NCI-H526 (cell line): ENCODE measurements at regions not wholly inside any gene's neighbourhood (a gene's known extent, or its start where the extent isn't known, plus 50 kb on each side); places are given as distances from the start of the nearest gene placed in this dataset.
"Not testable (repeated sequence)": the region's sequence is repeated elsewhere in the genome, so short reads cannot be mapped to it uniquely, and the experiment has no call there.

Experiments used
- DNase-seq, 2 experiments: peaks; one replicate each; lab custom pipeline; 2025; lab: John Stamatoyannopoulos, UW

DNA sequence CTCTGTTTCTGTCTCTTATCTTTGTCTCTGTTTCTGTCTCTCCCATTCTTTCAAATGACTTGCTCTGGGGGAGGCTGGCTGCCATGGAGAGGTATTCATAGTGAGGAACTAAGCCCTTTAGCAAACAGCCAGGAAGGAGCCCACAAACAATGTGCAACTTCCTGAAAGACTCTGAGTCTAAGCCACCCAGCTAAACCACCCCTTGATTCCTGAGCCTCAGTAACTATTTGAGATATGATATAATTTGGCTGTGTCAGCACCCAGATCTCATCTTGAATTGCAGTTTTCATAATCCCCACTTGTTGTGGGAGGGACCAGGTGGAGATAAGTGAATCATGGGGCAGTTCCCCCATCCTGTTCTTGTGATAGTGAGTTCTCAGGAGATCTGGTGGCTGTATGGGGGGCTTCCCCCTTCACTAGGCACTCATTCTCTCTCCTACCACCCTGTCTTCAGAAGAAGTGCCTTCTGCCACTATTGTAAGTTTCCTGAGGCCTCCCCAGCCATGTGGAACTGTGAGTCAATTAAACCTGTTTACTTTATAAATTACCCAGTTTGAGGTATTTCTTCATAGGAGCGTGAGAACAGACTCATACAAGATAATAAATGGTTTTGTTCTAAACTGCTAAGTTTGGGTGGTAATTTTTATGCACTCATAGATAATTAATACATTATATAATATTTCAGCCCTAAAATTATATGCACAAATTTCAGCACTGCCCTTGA is 121.2 kb upstream of the FOXP2 start:
- DNase-seq, result no peak

DNA sequence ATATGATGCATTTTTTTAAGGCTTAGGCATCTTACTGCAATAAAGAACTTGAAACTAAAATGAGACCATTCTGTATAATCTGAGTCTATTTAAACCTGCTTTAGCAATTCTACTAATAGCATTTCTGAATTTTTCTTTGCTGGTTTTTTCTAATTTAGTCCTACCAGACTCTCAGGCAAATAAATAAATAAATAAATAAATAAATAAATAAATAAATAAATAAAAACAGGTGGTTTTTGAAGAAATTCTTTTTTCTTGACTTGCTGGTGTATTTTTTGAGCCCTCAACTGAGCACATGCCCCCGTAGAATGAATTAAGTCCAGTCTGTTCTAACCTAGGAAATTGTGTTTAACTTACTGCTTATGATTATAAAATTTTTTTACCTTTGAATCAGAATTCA is 134.7 kb upstream of the FOXP2 start:
- no peak for DNase-seq

DNA sequence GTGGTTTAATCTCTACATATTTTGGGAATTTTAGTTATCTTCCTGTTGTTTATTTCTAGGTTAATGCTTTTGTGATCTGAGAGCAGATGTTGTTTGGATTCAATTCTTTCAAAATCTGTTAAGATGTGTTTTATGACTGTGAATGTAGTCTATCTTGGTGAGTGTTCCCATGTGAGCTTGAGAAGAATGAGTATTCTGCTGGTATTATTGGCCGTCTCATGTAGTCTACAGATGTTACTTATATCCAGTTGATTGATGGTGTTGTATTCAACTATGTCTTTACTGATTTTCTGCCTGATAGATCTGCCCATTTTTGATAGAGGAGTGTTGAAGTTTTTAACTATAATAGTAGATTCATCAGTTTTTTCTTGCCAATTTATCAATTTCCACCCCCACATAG is 141.4 kb upstream of the FOXP2 start:
- no peak for DNase-seq

DNA sequence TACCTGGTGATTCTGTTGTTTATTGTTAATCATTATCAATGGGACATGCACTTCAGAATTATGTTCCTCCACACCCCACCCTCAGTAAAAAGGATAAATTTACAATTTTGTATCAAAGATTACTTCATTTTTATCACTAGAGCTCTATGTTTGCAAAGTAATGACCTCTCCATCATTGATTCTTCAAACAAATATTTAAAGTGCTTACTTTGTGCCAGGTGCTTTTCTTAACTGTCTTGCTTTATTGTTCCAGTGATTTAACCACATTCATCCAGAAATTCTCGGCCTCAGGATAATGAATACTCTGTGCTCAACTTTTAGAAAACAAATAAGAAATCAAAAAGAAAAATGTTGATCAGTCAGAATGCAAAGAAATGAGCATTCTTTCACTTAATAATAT is 144.9 kb upstream of the FOXP2 start:
- DNase-seq, result no peak

DNA sequence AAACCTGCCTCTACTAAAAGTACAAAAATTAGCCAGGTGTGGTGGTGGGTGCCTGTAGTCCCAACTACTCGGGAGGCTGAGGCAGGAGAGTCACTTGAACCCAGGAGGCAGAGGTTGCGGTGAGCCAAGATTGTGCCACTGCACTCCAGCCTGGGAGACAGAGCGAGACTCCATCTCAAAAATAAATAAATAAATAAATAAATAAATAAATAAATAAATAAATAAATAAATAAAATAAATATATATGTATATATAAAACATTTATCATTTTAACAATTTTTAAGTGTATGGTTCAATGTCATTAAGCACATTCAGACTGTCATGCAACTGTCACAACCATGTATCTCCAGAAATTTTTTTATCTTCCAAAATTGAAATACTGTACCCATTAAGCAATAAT is 147.1 kb upstream of the FOXP2 start:
- DNase-seq, result not testable (repeated sequence)

DNA sequence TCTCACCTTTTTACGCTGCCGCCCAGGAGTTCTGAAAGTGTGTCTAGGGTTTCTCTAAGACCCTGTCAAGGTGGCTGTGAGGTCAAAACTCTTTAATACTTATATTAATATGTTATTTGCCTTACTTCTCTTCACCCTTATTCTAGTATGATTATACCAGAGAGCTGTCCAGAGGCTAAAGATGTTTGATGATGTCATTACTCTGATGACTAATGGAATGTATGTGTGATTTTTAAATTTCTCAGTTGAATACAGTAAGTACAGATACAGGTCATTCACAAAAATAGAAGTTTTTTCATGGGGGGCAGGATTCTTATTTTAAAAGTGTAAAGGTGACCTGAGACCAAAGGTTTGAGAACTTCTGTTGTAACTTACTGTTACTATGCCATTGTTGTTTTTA is 150.6 kb upstream of the FOXP2 start:
- DNase-seq, result no peak

DNA sequence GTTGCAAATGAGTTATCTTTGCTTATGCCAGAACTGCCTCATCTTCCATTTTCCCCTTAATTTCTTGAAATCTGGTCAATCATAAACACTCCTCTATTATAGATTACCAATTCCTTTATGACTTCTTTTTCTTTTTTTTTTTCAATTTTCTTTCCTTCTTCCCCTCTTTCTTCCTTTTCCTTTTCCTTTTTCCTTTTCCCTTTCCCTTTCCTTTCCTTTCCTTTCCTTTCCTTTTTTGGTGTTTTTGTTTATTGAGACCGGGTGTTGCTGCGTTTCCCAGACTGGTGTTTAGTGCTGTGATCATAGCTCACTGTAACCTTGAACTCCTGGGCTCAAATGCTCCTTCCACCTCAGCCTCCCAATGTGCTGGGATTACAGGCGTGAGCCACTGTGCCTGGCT is 151.4 kb upstream of the FOXP2 start:
- no peak for DNase-seq

DNA sequence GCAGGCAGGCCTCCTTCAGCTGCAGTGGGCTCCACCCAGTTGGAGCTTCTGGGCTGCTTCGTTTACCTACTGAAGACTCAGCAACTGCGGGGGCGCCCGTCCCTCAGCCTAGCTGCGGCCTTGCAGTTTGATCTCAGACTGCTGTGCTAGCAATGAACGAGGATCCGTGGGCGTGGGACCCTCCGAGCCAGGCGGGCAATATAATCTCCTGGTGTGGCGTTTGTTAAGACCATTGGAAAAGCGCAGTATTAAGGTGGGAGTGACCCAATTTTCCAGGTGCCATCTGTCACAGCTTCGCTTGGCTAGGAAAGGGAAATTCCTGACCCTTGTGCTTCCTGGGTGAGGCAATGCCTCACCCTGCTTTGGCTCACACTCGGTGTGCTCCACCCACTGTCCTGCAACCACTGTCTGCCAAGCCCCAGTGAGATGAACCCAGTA is 159.2 kb upstream of the FOXP2 start:
- no peak for DNase-seq

DNA sequence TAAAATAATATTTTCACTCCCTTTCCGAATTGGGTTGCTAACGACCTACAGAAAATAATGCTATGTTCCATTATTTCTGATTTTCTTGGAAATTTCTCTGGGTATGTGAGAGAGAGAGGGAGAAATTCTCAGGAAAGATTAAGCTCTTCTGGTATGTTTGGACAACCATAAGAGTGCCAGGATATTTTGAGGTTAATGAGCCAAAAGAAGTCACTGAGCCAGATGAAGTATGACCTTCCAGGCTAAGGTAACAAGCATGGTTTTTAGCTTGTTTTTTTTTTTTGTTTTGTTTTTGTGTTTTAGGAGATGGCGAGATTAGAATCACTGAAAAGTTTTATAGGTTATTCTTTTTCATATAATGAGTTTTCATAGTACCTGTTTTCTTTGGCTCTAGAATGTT is 171.0 kb upstream of the FOXP2 start:
- DNase-seq, result no peak

DNA sequence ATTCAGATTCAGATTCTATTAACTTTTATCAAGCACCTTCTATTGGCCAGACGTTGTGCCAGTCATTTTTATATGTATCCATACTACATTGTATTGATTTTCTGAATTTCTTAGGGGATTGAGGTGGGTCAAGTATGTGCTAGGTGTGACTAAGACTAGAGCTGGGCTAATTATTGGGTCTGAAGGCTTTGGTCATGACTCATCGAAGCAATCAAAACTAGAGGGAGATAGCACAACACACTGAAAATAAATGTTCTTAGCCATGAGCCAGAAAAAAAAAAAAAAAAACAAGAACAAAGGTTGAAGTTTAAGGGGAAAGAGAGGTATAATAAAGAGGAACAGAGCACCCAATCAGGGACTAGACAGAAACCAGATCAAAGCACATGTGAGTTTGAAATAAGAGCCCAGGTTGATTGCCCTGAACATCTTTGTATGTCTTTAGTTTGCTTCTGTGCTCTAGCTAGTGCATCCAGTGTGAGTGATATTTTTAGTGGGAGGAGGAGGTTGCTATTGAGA is 171.6 kb upstream of the FOXP2 start:
- DNase-seq, result no peak

DNA sequence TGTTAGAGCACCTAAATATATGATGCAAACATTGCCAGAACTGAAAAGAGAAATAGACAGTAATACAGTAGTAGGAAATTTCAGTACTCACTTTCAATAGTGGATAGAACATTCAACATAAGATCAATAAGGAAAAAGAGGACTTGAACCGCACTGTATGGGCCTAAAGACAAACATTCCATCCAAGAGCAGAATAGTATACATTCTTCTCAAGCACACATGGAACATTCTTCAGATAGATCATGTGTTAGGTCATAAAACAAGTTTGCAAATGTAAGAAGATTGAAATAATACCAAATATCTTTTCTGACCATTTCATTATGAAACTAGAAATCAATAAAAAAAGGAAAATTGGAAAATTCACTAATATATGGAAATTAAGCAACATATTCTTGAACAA is 185.4 kb upstream of the FOXP2 start:
- no peak for DNase-seq

DNA sequence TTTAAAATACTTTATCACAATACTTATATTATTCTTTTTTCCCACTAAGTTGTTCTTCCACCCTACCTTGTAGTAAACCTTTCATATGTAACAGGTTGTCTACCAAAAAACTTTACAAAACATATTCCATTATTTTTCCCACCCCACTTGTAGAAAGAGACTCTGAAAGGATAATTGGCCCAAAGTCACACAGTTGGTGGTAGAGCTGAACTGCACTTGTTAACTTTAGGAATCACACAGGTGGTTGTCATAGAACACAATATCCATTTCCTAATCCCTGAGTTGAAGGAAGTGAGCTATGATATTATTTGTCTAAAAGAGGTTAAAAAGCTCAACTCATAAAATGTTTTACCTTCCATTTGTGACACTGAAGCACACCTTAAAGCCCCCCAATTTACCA is 188.8 kb upstream of the FOXP2 start:
- no peak for DNase-seq

DNA sequence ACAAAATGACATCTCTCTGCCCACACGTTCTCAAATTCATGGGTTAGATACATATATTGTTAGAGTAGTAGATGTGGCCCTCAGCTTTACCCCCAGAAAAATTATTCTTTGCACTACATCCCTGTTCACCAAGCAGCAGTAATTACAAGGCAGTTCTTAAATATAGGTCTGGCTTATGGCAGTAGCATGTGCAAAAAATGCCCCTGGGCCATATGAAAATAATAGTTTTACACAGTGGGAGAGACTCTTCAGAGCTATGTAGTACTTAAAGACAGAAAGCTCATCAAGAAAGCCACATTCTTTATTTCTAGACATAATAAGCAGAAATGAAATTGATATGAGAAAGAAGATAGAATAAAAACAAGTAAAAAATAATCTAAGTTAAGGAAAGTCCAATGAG is 196.3 kb upstream of the FOXP2 start:
- DNase-seq, result no peak

DNA sequence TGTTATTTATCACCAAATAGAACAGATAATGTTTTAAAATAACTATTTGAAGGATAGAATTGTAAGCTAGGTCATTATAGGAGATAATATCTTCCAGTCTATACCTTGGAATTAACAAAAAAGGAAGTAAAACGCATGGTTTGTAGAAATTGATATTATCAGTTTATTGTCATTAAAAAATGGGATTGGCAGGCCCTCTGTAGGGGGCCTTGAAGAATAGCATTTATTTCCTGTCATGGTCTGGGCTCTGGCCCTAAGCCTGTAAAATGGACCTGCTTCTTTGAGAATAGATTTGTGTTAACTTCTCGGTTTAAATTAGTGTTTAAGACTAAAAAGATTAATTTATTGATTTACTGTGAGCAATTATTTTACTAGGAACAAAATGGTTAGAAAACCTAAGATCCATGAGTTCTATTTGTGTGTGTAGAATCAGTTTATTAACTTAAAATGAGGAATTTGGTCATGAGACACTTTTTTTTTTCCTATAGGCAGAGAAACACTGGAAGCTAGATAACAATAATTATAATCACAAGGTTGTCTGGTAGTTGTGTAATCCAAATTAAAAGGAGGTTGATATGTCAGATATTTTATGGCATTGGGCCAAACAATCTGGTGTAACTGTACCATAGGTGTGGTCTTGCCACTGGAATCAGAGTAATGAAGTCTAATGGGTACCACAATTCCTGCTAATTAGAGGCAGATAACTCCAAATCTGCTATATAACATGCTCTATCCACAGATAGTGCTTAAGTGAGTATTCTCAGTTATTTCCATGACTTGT is 197.4 kb upstream of the FOXP2 start:
- peak in 1 of 2 experiments; percentile 24 for DNase-seq

DNA sequence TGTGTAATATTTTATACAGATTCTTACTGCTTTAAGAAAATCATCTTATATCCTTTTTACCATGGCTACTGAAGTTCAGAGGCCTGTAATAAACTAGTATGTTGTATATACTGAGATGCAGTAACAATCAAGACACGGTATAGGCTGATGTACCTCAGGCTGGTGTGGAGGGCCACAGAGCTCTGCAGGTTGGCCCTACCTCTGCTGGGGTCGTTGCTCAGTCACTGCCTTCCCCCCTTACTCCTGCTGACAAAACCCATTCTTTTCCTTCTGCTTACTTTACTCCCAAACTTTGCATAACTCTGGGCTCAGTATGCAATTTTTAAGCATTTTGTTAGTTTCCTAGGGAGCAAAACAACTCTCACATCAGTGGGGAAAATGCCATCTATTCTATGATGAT is 200.1 kb upstream of the FOXP2 start:
- no peak for DNase-seq

DNA sequence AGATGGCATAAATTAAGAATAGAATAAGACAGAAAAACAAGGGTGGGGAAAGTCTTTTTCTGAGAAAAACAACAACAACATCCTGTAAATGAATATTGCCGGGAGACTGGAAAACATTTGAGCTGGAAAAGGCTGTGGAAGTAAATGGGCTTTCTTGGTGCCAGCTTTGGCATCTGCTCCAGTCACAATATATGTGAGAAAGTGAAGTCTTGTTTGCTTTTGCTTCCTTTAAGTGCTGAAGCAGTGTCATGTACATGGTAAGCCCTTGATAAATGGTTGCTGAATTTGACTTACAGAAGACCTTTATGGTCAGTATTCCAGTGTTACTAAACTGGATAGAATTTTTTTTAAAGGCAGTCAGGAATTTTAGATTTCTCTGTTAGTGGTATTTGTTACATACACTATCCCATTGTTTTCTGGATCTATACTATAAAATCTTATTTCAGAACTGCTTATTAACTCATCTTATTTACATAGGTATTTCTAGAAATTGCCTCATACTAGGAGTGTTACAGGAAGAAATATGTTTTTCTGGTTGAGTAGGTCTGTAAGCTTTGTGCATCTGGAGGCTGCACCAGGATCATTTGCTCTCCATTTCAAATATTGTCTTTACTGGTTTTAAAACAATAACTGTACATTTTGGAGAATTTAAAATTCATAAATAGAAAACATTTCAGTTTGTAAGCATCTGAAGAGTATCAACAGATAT is 201.7 kb upstream of the FOXP2 start:
- no peak for DNase-seq

DNA sequence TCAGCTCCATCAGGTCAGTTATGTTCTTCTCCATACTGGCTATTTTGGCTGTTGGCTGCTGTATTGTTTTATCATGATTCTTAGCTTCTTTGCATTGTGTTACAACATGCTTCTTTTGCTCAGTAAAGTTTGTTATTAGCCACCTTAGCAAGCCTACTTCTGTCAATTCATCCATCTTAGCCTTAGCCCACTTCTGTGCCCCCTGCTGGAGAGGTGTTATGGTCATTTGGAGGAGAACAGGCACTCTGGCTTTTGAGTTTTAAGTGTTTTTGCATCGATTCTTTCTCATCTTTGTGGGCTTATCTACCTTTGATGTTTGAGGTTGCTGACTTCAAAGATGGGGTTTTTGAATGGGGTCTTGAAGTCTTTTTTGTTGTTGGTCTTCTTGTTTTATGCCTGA is 204.6 kb upstream of the FOXP2 start:
- no peak for DNase-seq

DNA sequence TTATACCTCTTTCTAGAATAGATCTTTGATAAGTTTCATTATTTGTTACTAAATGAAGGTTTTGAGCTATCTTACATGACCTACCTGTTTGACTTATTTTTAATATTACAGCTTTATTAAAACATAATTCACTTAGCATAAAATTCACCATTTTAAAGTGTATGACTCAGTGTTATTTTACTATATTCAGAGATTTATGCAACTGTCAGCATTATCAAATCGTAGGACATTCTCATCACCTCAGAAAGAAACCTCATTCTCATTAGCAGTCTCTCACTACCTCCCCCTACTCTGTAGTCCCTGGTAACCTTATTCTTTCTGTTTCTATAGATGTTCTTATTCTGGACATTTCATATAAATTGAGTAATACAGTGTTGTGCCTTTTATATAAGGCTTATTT is 207.9 kb upstream of the FOXP2 start:
- no peak for DNase-seq

DNA sequence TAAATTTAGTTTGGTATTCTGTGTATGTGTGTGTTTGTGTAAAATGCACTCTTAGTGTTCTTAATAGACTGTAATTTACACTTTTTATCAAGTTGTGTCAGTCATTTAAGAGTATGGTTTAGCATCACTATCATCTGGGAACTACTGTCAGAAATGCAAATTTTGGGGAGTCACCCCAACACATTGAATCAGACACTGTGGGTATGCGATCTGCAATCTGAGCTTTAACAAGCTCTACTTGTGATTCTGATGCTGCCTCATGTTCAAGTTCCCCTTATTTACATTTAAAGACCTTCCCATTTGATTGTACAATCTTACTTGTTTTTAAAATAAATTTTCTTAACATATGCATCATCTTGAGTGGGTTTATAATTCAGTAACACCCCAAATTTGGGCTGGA is 218.1 kb upstream of the FOXP2 start:
- DNase-seq, result no peak

DNA sequence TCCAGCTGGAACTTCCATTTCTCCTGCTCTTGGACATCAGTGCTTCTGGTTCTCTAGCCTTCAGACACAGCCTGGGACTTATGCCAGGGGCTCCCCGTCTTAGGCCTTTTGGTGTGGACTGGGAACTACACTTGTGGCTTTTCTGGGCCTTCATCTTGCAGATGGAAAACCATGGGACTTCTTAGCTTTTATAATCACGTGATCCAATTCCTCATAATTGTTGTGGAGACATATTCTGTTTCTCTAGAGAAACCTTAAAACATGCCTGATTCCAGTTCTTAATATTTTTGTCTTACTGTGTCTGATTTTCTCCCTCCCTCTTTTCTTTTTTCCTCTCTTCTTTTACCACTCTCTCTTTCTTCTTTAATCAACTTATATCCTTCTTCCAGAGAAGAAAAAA is 224.2 kb upstream of the FOXP2 start:
- no peak for DNase-seq

DNA sequence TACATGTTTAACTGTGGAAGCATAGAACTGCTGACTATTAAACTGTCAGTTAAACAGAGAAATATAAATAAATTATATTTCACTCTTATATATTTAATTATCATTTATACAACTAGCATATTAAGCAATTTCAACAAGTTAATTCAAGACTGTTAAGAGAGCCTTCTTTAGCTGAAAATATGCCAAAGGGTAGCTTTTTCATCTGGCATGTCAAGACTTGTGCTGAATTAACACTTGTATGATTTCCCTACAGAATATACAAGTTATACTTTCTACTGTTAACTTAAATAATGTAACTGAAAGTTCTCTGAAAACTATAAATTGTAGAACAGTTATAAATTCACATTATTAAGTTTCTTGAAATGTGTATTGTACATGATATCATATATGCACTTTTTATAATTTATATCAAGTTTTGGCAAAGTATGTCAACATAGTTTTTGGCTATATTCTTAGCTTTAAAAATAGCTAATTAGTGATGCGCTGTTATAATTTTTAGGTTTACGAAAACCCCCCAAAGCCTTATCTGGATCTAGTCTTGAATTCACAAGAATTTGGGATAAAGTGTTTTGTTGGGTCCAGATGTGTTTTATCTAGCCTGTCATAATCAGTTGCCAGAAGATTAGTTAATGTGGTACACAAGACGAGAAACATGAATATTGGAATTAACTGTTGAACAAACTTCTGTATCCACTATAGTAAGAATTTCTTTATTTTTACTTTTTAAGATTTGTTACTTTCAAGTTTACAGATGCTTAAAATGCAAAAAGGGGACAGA is 231.1 kb upstream of the FOXP2 start:
- no peak for DNase-seq

DNA sequence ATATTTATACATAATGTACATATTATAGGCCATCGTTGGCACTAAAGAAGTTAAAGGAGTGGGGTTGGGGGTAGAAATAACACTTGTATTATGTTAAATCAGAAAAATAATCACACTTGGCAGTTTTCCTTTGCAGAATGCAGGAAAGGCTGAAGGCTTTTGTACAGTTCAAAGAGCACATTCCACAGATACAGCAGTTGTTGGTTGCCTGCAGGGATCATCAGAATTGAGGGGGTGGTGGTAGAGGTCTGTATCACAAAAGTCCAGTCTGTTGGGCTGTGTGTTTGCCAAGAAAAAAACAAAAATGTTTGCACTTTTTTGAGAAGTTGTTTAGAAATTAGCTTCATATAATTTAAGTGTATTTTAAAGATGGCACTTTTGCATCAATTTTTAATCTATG is 231.8 kb upstream of the FOXP2 start:
- DNase-seq, result no peak
